Ascending aorta (tissue), 2 donors: ENCODE measurements at regions not wholly inside any gene's neighbourhood (a gene's known extent, or its start where the extent isn't known, plus 50 kb on each side); places are given as distances from the start of the nearest gene placed in this dataset.
"Not testable (repeated sequence)": the region's sequence is repeated elsewhere in the genome, so short reads cannot be mapped to it uniquely, and the experiment has no call there.

ENCODE experiments used
- DNase-seq, 2 donors: peaks; one replicate each; pipeline ENCODE4 v3.0.0-alpha.2; 2019; ENCODE audit warnings: low spot score in 2 of 2
- H3K27ac ChIP-seq, 2 donors: fragments of 200-600 bp; sonication (generic); one replicate each; pipeline ENCODE4 v1.5.1; 2016 to 2017; ENCODE audit warnings: mild to moderate bottlenecking in 1 of 2
- H3K27me3 ChIP-seq: fragments of 200-600 bp; sonication (generic); one replicate; pipeline ENCODE4 v1.5.1; 2017
- H3K36me3 ChIP-seq, 2 donors: fragments of 200-600 bp; sonication (generic); one replicate each; pipeline ENCODE4 v1.5.1; 2016
- H3K4me1 ChIP-seq, 2 donors: fragments of 200-600 bp; sonication (generic); one replicate each; pipeline ENCODE4 v1.5.1; 2016 to 2017; ENCODE audit warnings: mild to moderate bottlenecking in 1 of 2
- H3K4me3 ChIP-seq, 2 donors: fragments of 200-600 bp; sonication (generic); one replicate each; pipeline ENCODE4 v1.5.1; 2016 to 2017; ENCODE audit warnings: mild to moderate bottlenecking in 1 of 2
- H3K9me3 ChIP-seq, 2 donors: fragments of 200-600 bp; sonication (generic); one replicate each; pipeline ENCODE4 v1.5.1; 2016
- intact Hi-C: fragments of 100-400 bp; cut with DNase I; formaldehyde crosslinking; loops from one replicate; pipeline ENCODE4 v1.15.1; 2023
- TF ChIP-seq, protein P1 (sequence below), 3 experiments: fragments of 200-600 bp in 2 of 3; fragments of 450-650 bp in 1 of 3; sonication (generic) in 2 of 3; IDR thresholded peaks; one replicate each; pipeline ENCODE4 v1.5.1; 2016 to 2019; ENCODE audit warnings: antibody characterized with exemption in 3 of 3, mild to moderate bottlenecking in 1 of 3, moderate library complexity in 1 of 3

- Histone ChIP-seq H3K4me1 (no peaks in the 10 kb centered on the region), H3K9me3 (no peaks in the 10 kb centered on the region), H3K27ac (no peak overlapping the region), H3K4me3 (no peak overlapping the region), H3K27me3 (no peaks in the 10 kb centered on the region), H3K36me3 (no peaks in the 10 kb centered on the region)
- DNase-seq, result no peak
- TF ChIP-seq, protein P1, sequence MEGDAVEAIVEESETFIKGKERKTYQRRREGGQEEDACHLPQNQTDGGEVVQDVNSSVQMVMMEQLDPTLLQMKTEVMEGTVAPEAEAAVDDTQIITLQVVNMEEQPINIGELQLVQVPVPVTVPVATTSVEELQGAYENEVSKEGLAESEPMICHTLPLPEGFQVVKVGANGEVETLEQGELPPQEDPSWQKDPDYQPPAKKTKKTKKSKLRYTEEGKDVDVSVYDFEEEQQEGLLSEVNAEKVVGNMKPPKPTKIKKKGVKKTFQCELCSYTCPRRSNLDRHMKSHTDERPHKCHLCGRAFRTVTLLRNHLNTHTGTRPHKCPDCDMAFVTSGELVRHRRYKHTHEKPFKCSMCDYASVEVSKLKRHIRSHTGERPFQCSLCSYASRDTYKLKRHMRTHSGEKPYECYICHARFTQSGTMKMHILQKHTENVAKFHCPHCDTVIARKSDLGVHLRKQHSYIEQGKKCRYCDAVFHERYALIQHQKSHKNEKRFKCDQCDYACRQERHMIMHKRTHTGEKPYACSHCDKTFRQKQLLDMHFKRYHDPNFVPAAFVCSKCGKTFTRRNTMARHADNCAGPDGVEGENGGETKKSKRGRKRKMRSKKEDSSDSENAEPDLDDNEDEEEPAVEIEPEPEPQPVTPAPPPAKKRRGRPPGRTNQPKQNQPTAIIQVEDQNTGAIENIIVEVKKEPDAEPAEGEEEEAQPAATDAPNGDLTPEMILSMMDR (IDR thresholded peaks at IDR 0.05), result no peak
- intact Hi-C loops, result no loop called here
Observed at GRCh38 chr12:17142856-17143255, 536.9 kb upstream of the LMO3 start.

GRCh38 chr12:17139931-17140330 lies 534.0 kb upstream of the LMO3 start:
- no peaks in the 10 kb centered on the region for H3K36me3 ChIP-seq
- intact Hi-C loops, result no loop called here
- no peaks in the 10 kb centered on the region for H3K4me1 ChIP-seq
- no peak overlapping the region for H3K4me3 ChIP-seq
- H3K27ac ChIP-seq, result no peak overlapping the region
- no peak for DNase-seq
- H3K9me3 ChIP-seq, result no peaks in the 10 kb centered on the region
- TF ChIP-seq, protein P1 (IDR thresholded peaks at IDR 0.05), result no peak
- no peaks in the 10 kb centered on the region for H3K27me3 ChIP-seq

GRCh38 chr12:17137396-17137795 lies 531.4 kb upstream of the LMO3 start:
- H3K27ac ChIP-seq, result no peak overlapping the region
- no peak for DNase-seq
- no peaks in the 10 kb centered on the region for H3K27me3 ChIP-seq
- TF ChIP-seq, protein P1 (IDR thresholded peaks at IDR 0.05), result no peak
- no peaks in the 10 kb centered on the region for H3K9me3 ChIP-seq
- no peaks in the 10 kb centered on the region for H3K4me1 ChIP-seq
- intact Hi-C loops, result no loop called here
- H3K36me3 ChIP-seq, result no peaks in the 10 kb centered on the region
- no peak overlapping the region for H3K4me3 ChIP-seq

- TF ChIP-seq, protein P1 (IDR thresholded peaks at IDR 0.05), result no peak
- no peak for DNase-seq
- Histone ChIP-seq H3K9me3 (no peaks in the 10 kb centered on the region), H3K36me3 (no peaks in the 10 kb centered on the region), H3K27me3 (no peaks in the 10 kb centered on the region), H3K4me1 (no peaks in the 10 kb centered on the region), H3K27ac (no peak overlapping the region), H3K4me3 (no peak overlapping the region)
- intact Hi-C loops, result no loop called here
Observed at GRCh38 chr12:17134315-17134714, 528.4 kb upstream of the LMO3 start.

- Histone ChIP-seq H3K36me3 (no peaks in the 10 kb centered on the region), H3K4me1 (no peaks in the 10 kb centered on the region), H3K4me3 (no peak overlapping the region), H3K27me3 (no peaks in the 10 kb centered on the region), H3K27ac (no peak overlapping the region), H3K9me3 (no peaks in the 10 kb centered on the region)
- DNase-seq, result no peak
- intact Hi-C loops, result no loop called here
- TF ChIP-seq, protein P1 (IDR thresholded peaks at IDR 0.05), result no peak
Observed at GRCh38 chr12:17132336-17132735, 526.4 kb upstream of the LMO3 start.

DNA sequence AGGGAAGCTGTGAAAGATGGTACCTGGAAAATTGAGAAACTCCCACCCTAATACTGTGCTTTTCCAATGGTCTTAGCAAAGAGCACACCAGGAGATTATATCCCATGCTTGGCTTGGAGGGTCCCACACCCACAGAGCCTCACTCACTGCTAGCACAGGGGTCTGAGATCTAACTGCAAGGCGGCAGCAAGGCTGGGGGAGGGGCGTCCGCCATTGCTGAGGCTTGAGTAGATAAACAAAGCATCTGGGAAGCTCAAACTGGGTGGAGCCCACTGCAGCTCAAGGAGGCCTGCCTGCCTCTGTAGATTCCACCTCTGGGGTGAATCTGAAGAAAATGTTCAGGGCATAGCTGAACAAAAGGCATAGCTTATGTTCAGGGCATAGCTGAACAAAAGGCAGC lies 510.6 kb upstream of the LMO3 start:
- H3K4me1 ChIP-seq, DNase-seq, H3K27me3 ChIP-seq, H3K36me3 ChIP-seq, intact Hi-C loops, H3K9me3 ChIP-seq, H3K4me3 ChIP-seq, H3K27ac ChIP-seq: not testable (repeated sequence)
